Fibroblast of skin of scalp (primary cell): ENCODE measurements at regions not wholly inside any gene's neighbourhood (a gene's known extent, or its start where the extent isn't known, plus 50 kb on each side); places are given as distances from the start of the nearest gene placed in this dataset.
"Not testable (repeated sequence)": the region's sequence is repeated elsewhere in the genome, so short reads cannot be mapped to it uniquely, and the experiment has no call there.

ENCODE experiments used
- DNase-seq: peaks from one replicate; pipeline ENCODE4 v3.0.0-alpha.2; 2013

GRCh38 chr1:146630302-146630701 lies 307.8 kb upstream of the NBPF12 start:
- not testable (repeated sequence) for DNase-seq

- not testable (repeated sequence) for DNase-seq
Measured at GRCh38 chr1:146618582-146618981, 319.5 kb upstream of the NBPF12 start.

GRCh38 chr1:146604681-146605080 lies 333.4 kb upstream of the NBPF12 start:
- not testable (repeated sequence) for DNase-seq

GRCh38 chr1:146600720-146601307 lies 337.3 kb upstream of the NBPF12 start:
- DNase-seq: not testable (repeated sequence)

GRCh38 chr1:146599906-146600305 lies 338.2 kb upstream of the NBPF12 start:
- DNase-seq: not testable (repeated sequence)

- not testable (repeated sequence) for DNase-seq
Measured at GRCh38 chr1:146581229-146581628, 352.4 kb upstream of the NOTCH2NLA start.

GRCh38 chr1:146567541-146567940 lies 338.7 kb upstream of the NOTCH2NLA start:
- DNase-seq: not testable (repeated sequence)

- not testable (repeated sequence) for DNase-seq
Measured at GRCh38 chr1:146558032-146558431, 329.2 kb upstream of the NOTCH2NLA start.

- not testable (repeated sequence) for DNase-seq
Measured at GRCh38 chr1:146556405-146556804, 327.6 kb upstream of the NOTCH2NLA start.

- DNase-seq: not testable (repeated sequence)
Measured at GRCh38 chr1:146552414-146552813, 323.6 kb upstream of the NOTCH2NLA start.

- not testable (repeated sequence) for DNase-seq
Measured at GRCh38 chr1:146548684-146549083, 319.9 kb upstream of the NOTCH2NLA start.

- not testable (repeated sequence) for DNase-seq
Measured at GRCh38 chr1:146546189-146546588, 317.4 kb upstream of the NOTCH2NLA start.

GRCh38 chr1:146537775-146538373 lies 309.1 kb upstream of the NOTCH2NLA start:
- DNase-seq: peak; percentile 12

- DNase-seq: not testable (repeated sequence)
Measured at GRCh38 chr1:146536028-146536427, 307.2 kb upstream of the NOTCH2NLA start.

GRCh38 chr1:146535575-146535974 lies 306.8 kb upstream of the NOTCH2NLA start:
- not testable (repeated sequence) for DNase-seq

- not testable (repeated sequence) for DNase-seq
Measured at GRCh38 chr1:146530958-146531357, 302.1 kb upstream of the NOTCH2NLA start.

- DNase-seq: not testable (repeated sequence)
Measured at GRCh38 chr1:146522812-146523211, 294.0 kb upstream of the NOTCH2NLA start.

GRCh38 chr1:146522345-146522744 lies 293.5 kb upstream of the NOTCH2NLA start:
- not testable (repeated sequence) for DNase-seq

- not testable (repeated sequence) for DNase-seq
Measured at GRCh38 chr1:146521804-146522203, 293.0 kb upstream of the NOTCH2NLA start.

GRCh38 chr1:146513754-146514153 lies 284.9 kb upstream of the NOTCH2NLA start:
- not testable (repeated sequence) for DNase-seq

- DNase-seq: not testable (repeated sequence)
Measured at GRCh38 chr1:146511047-146511777, 282.4 kb upstream of the NOTCH2NLA start.

- not testable (repeated sequence) for DNase-seq
Measured at GRCh38 chr1:146510248-146510983, 281.6 kb upstream of the NOTCH2NLA start.

- not testable (repeated sequence) for DNase-seq
Measured at GRCh38 chr1:146504121-146504520, 275.3 kb upstream of the NOTCH2NLA start.
